ENCODE measurements at regions not wholly inside any gene's neighbourhood (a gene's known extent, or its start where the extent isn't known, plus 50 kb on each side); places are given as distances from the start of the nearest gene placed in this dataset.

GRCh38 chr16:11405331-11406176 lies 60.3 kb downstream of the RMI2 start:
- H3K9ac ChIP-seq: no peak overlapping the region
- no peaks in the 10 kb centered on the region for H4K20me1 ChIP-seq (ENCODE audit: low read depth)
- H3K27me3 ChIP-seq: no peaks in the 10 kb centered on the region
- TF ChIP-seq EZH2phosphoT487 (IDR thresholded peaks at IDR 0.05): no peak
- TF ChIP-seq CTCF (IDR thresholded peaks at IDR 0.05): peak; percentile 59
- H3K27ac Mint-ChIP-seq: no peak overlapping the region
- no peaks in the 10 kb centered on the region for H3K9me3 ChIP-seq (ENCODE audit: low read depth)
- no peak overlapping the region for H2AFZ ChIP-seq (replicated peaks)
- DNase-seq (ENCODE audit: low spot score): peak; percentile 56
- no peaks in the 10 kb centered on the region for H3F3A ChIP-seq (ENCODE audit: low read depth)
- peaks cover 10% of the 10 kb centered on the region for H3K27me3 Mint-ChIP-seq (ENCODE audit: insufficient read depth, low read depth)
- no peak overlapping the region for H3K4me3 Mint-ChIP-seq
- H3K36me3 Mint-ChIP-seq: no peaks in the 10 kb centered on the region
- H3K9me3 Mint-ChIP-seq: no peaks in the 10 kb centered on the region
- no peak overlapping the region for H3K27ac ChIP-seq
- no peaks in the 10 kb centered on the region for H3K36me3 ChIP-seq
- H3K4me2 ChIP-seq: no peak overlapping the region
- H3K4me3 ChIP-seq: no peak overlapping the region
- no peaks in the 10 kb centered on the region for H3K4me1 ChIP-seq
- no peaks in the 10 kb centered on the region for H3K79me2 ChIP-seq (ENCODE audit: low read depth)
- H3K4me1 Mint-ChIP-seq: no peaks in the 10 kb centered on the region

- H3K4me3 ChIP-seq: no peak overlapping the region
- Mint-ChIP-seq H3K36me3 (no peaks in the 10 kb centered on the region), H3K27ac (no peak overlapping the region), H3K27me3 (ENCODE audit: insufficient read depth, low read depth) (peaks cover 9% of the 10 kb centered on the region), H3K4me3 (no peak overlapping the region), H3K4me1 (no peaks in the 10 kb centered on the region), H3K9me3 (no peaks in the 10 kb centered on the region)
- no peaks in the 10 kb centered on the region for H3K9me3 ChIP-seq (ENCODE audit: low read depth)
- no peak overlapping the region for H3K27ac ChIP-seq
- H4K20me1 ChIP-seq (ENCODE audit: low read depth): no peaks in the 10 kb centered on the region
- no peaks in the 10 kb centered on the region for H3K36me3 ChIP-seq
- H3F3A ChIP-seq (ENCODE audit: low read depth): no peaks in the 10 kb centered on the region
- H3K9ac ChIP-seq: no peak overlapping the region
- TF ChIP-seq EZH2 (IDR thresholded peaks at IDR 0.05) (no peak), EZH2phosphoT487 (IDR thresholded peaks at IDR 0.05) (no peak), CTCF (IDR thresholded peaks at IDR 0.05) (no peak)
- H3K4me2 ChIP-seq: no peak overlapping the region
- no peaks in the 10 kb centered on the region for H3K4me1 ChIP-seq
- no peak for DNase-seq (ENCODE audit: low spot score)
- H2AFZ ChIP-seq (replicated peaks): no peak overlapping the region
- no peaks in the 10 kb centered on the region for H3K27me3 ChIP-seq
- no peaks in the 10 kb centered on the region for H3K79me2 ChIP-seq (ENCODE audit: low read depth)
Observed at GRCh38 chr16:11406177-11406560, 60.9 kb downstream of the RMI2 start.

- Histone ChIP-seq H2AFZ (replicated peaks) (no peak overlapping the region), H3K4me1 (no peaks in the 10 kb centered on the region), H4K20me1 (ENCODE audit: low read depth) (no peaks in the 10 kb centered on the region), H3K4me3 (no peak overlapping the region), H3K4me2 (no peak overlapping the region), H3K27me3 (no peaks in the 10 kb centered on the region), H3K9me3 (ENCODE audit: low read depth) (no peaks in the 10 kb centered on the region), H3K9ac (no peak overlapping the region), H3K27ac (no peak overlapping the region), H3K79me2 (ENCODE audit: low read depth) (no peaks in the 10 kb centered on the region), H3K36me3 (no peaks in the 10 kb centered on the region), H3F3A (ENCODE audit: low read depth) (no peaks in the 10 kb centered on the region)
- H3K9me3 Mint-ChIP-seq: no peaks in the 10 kb centered on the region
- no peaks in the 10 kb centered on the region for H3K36me3 Mint-ChIP-seq
- TF ChIP-seq CTCF (IDR thresholded peaks at IDR 0.05) (peak; percentile 84), EZH2phosphoT487 (IDR thresholded peaks at IDR 0.05) (no peak), EZH2 (IDR thresholded peaks at IDR 0.05) (no peak)
- no peaks in the 10 kb centered on the region for H3K4me1 Mint-ChIP-seq
- peaks cover 12% of the 10 kb centered on the region for H3K27me3 Mint-ChIP-seq (ENCODE audit: insufficient read depth, low read depth)
- peak; percentile 77 for DNase-seq (ENCODE audit: low spot score)
- peak overlapping the region; percentile 70 for H3K27ac Mint-ChIP-seq
- H3K4me3 Mint-ChIP-seq: no peak overlapping the region
Observed at GRCh38 chr16:11407047-11407982, 62.1 kb downstream of the RMI2 start.
